ENCODE measurements at regions not wholly inside any gene's neighbourhood (a gene's known extent, or its start where the extent isn't known, plus 50 kb on each side); places are given as distances from the start of the nearest gene placed in this dataset.

GRCh38 chr11:116182356-116182966 lies 590.3 kb downstream of the BUD13 start:
- 90% methylated on average over 3 of the region's 7 CpGs for WGBS (ENCODE audit: insufficient coverage)

GRCh38 chr11:116180806-116181600 lies 591.8 kb downstream of the BUD13 start:
- Histone ChIP-seq H3K4me1 (ENCODE audit: control insufficient read depth, insufficient read depth, low read length) (peaks cover 15% of the 10 kb centered on the region), H3K9me3 (ENCODE audit: control insufficient read depth, insufficient read depth, low read length) (no peaks in the 10 kb centered on the region), H3K27ac (ENCODE audit: low read depth, low read length) (no peak overlapping the region), H3K4me3 (ENCODE audit: low read depth, low read length) (no peak overlapping the region), H3K36me3 (ENCODE audit: control insufficient read depth, insufficient read depth, low read length) (no peaks in the 10 kb centered on the region), H3K27me3 (ENCODE audit: control insufficient read depth, insufficient read depth, low read length) (no peaks in the 10 kb centered on the region)
- 35% methylated on average over 6 of the region's 13 CpGs for whole genome bisulfite sequencing (ENCODE audit: insufficient coverage)
- peak in 2 of 6 donors; percentile 63 to 79 for DNase-seq (ENCODE audit: low read depth in 4 of 6, low spot score in 6 of 6)

More at GRCh38 chr11:116182356-116182966, 590.3 kb downstream of the BUD13 start:
- Histone ChIP-seq H3K27me3 (ENCODE audit: control insufficient read depth, insufficient read depth, low read length) (no peaks in the 10 kb centered on the region), H3K4me1 (ENCODE audit: control insufficient read depth, insufficient read depth, low read length) (peaks cover 15% of the 10 kb centered on the region), H3K9me3 (ENCODE audit: control insufficient read depth, insufficient read depth, low read length) (no peaks in the 10 kb centered on the region), H3K4me3 (ENCODE audit: low read depth, low read length) (no peak overlapping the region), H3K36me3 (ENCODE audit: control insufficient read depth, insufficient read depth, low read length) (no peaks in the 10 kb centered on the region), H3K27ac (ENCODE audit: low read depth, low read length) (no peak overlapping the region)
- DNase-seq (ENCODE audit: low read depth in 4 of 6, low spot score in 6 of 6): no peak

- 65% methylated on average over 2 of the region's 3 CpGs for WGBS (ENCODE audit: insufficient coverage)
- Histone ChIP-seq H3K27me3 (ENCODE audit: control insufficient read depth, insufficient read depth, low read length) (no peaks in the 10 kb centered on the region), H3K4me1 (ENCODE audit: control insufficient read depth, insufficient read depth, low read length) (peaks cover 15% of the 10 kb centered on the region), H3K27ac (ENCODE audit: low read depth, low read length) (no peak overlapping the region), H3K4me3 (ENCODE audit: low read depth, low read length) (no peak overlapping the region), H3K36me3 (ENCODE audit: control insufficient read depth, insufficient read depth, low read length) (no peaks in the 10 kb centered on the region), H3K9me3 (ENCODE audit: control insufficient read depth, insufficient read depth, low read length) (no peaks in the 10 kb centered on the region)
- no peak for DNase-seq (ENCODE audit: low read depth in 4 of 6, low spot score in 6 of 6)
Observed at GRCh38 chr11:116179401-116179800, 593.4 kb downstream of the BUD13 start.

- Histone ChIP-seq H3K4me1 (ENCODE audit: control insufficient read depth, insufficient read depth, low read length) (peaks cover 20% of the 10 kb centered on the region), H3K27ac (ENCODE audit: low read depth, low read length) (no peak overlapping the region), H3K4me3 (ENCODE audit: low read depth, low read length) (no peak overlapping the region), H3K27me3 (ENCODE audit: control insufficient read depth, insufficient read depth, low read length) (no peaks in the 10 kb centered on the region), H3K9me3 (ENCODE audit: control insufficient read depth, insufficient read depth, low read length) (no peaks in the 10 kb centered on the region), H3K36me3 (ENCODE audit: control insufficient read depth, insufficient read depth, low read length) (no peaks in the 10 kb centered on the region)
- 90% methylated on average over 3 of the region's 4 CpGs for WGBS (ENCODE audit: insufficient coverage)
- no peak for DNase-seq (ENCODE audit: low read depth in 4 of 6, low spot score in 6 of 6)
Observed at GRCh38 chr11:116177521-116178210, 595.1 kb downstream of the BUD13 start.

- Histone ChIP-seq H3K4me3 (ENCODE audit: low read depth, low read length) (no peak overlapping the region), H3K9me3 (ENCODE audit: control insufficient read depth, insufficient read depth, low read length) (no peaks in the 10 kb centered on the region), H3K36me3 (ENCODE audit: control insufficient read depth, insufficient read depth, low read length) (no peaks in the 10 kb centered on the region), H3K4me1 (ENCODE audit: control insufficient read depth, insufficient read depth, low read length) (peaks cover 18% of the 10 kb centered on the region), H3K27ac (ENCODE audit: low read depth, low read length) (no peak overlapping the region), H3K27me3 (ENCODE audit: control insufficient read depth, insufficient read depth, low read length) (no peaks in the 10 kb centered on the region)
- 67% methylated on average over 4 of the region's 6 CpGs for WGBS (ENCODE audit: insufficient coverage)
- no peak for DNase-seq (ENCODE audit: low read depth in 4 of 6, low spot score in 6 of 6)
Observed at GRCh38 chr11:116176484-116177005, 596.2 kb downstream of the BUD13 start.

- no peaks in the 10 kb centered on the region for H3K9me3 ChIP-seq (ENCODE audit: control insufficient read depth, insufficient read depth, low read length)
- DNase-seq (ENCODE audit: low read depth in 4 of 6, low spot score in 6 of 6): peak in 2 of 6 donors; percentile 50 to 64
- no peaks in the 10 kb centered on the region for H3K27me3 ChIP-seq (ENCODE audit: control insufficient read depth, insufficient read depth, low read length)
- no peaks in the 10 kb centered on the region for H3K36me3 ChIP-seq (ENCODE audit: control insufficient read depth, insufficient read depth, low read length)
- H3K4me3 ChIP-seq (ENCODE audit: low read depth, low read length): no peak overlapping the region
- WGBS (ENCODE audit: insufficient coverage): 58% methylated on average over 5 of the region's 7 CpGs
- no peak overlapping the region for H3K27ac ChIP-seq (ENCODE audit: low read depth, low read length)
- H3K4me1 ChIP-seq (ENCODE audit: control insufficient read depth, insufficient read depth, low read length): peaks cover 10% of the 10 kb centered on the region
Observed at GRCh38 chr11:116175707-116176106, 597.1 kb downstream of the BUD13 start.

GRCh38 chr11:116173941-116174911 lies 598.6 kb downstream of the BUD13 start:
- DNase-seq (ENCODE audit: low read depth in 4 of 6, low spot score in 6 of 6): peak in 2 of 6 donors; percentile 54 to 74
- peaks cover 5% of the 10 kb centered on the region for H3K4me1 ChIP-seq (ENCODE audit: control insufficient read depth, insufficient read depth, low read length)
- H3K27ac ChIP-seq (ENCODE audit: low read depth, low read length): no peak overlapping the region
- H3K36me3 ChIP-seq (ENCODE audit: control insufficient read depth, insufficient read depth, low read length): no peaks in the 10 kb centered on the region
- 38% methylated on average over 19 of the region's 20 CpGs for WGBS (ENCODE audit: insufficient coverage)
- no peak overlapping the region for H3K4me3 ChIP-seq (ENCODE audit: low read depth, low read length)
- no peaks in the 10 kb centered on the region for H3K27me3 ChIP-seq (ENCODE audit: control insufficient read depth, insufficient read depth, low read length)
- no peaks in the 10 kb centered on the region for H3K9me3 ChIP-seq (ENCODE audit: control insufficient read depth, insufficient read depth, low read length)

- H3K27me3 ChIP-seq (ENCODE audit: control insufficient read depth, insufficient read depth, low read length): no peaks in the 10 kb centered on the region
- no peak overlapping the region for H3K4me3 ChIP-seq (ENCODE audit: low read depth, low read length)
- H3K9me3 ChIP-seq (ENCODE audit: control insufficient read depth, insufficient read depth, low read length): no peaks in the 10 kb centered on the region
- no peak for DNase-seq (ENCODE audit: low read depth in 4 of 6, low spot score in 6 of 6)
- 79% methylated on average over 2 of the region's 4 CpGs for WGBS (ENCODE audit: insufficient coverage)
- no peaks in the 10 kb centered on the region for H3K36me3 ChIP-seq (ENCODE audit: control insufficient read depth, insufficient read depth, low read length)
- H3K27ac ChIP-seq (ENCODE audit: low read depth, low read length): no peak overlapping the region
- H3K4me1 ChIP-seq (ENCODE audit: control insufficient read depth, insufficient read depth, low read length): peaks cover 5% of the 10 kb centered on the region
Observed at GRCh38 chr11:116173506-116173905, 599.3 kb downstream of the BUD13 start.

- Histone ChIP-seq H3K4me1 (ENCODE audit: control insufficient read depth, insufficient read depth, low read length) (peaks cover 5% of the 10 kb centered on the region), H3K36me3 (ENCODE audit: control insufficient read depth, insufficient read depth, low read length) (no peaks in the 10 kb centered on the region), H3K9me3 (ENCODE audit: control insufficient read depth, insufficient read depth, low read length) (no peaks in the 10 kb centered on the region), H3K27me3 (ENCODE audit: control insufficient read depth, insufficient read depth, low read length) (no peaks in the 10 kb centered on the region), H3K27ac (ENCODE audit: low read depth, low read length) (no peak overlapping the region), H3K4me3 (ENCODE audit: low read depth, low read length) (no peak overlapping the region)
- DNase-seq (ENCODE audit: low read depth in 4 of 6, low spot score in 6 of 6): no peak
- 70% methylated on average over 2 of the region's 2 CpGs for WGBS (ENCODE audit: insufficient coverage)
Observed at GRCh38 chr11:116172851-116173250, 599.9 kb downstream of the BUD13 start.
